Stimulated activated CD4-positive, alpha-beta T cell treated with anti-CD3 and anti-CD28 coated beads, Interleukin-4, amount 100 ng/mL, for 4 hours (primary cell): ENCODE measurements at regions not wholly inside any gene's neighbourhood (a gene's known extent, or its start where the extent isn't known, plus 50 kb on each side); places are given as distances from the start of the nearest gene placed in this dataset.
"Not testable (repeated sequence)": the region's sequence is repeated elsewhere in the genome, so short reads cannot be mapped to it uniquely, and the experiment has no call there.

Experiments used
- DNase-seq, 2 experiments: peaks; one replicate each; pipeline ENCODE4 v3.0.0-alpha.2; 2020

DNA sequence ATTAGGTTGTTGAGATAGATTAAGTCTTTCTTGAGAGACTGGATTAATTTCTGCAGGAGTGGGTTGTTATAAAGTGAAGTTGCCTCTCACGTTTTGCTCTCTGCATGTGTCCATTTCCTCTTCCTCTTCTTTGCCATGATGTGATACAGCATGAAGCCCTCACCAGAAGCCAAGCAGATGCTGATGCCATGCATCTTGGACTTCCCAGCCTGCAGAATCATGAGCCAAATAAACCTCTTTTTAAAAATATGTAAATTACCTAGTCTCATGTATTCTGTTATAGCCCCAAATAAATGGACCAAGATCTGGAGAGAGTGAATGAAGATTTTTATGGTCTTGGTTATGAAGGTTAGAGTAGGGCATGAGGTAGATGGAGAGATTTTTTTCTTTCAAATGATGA is 111.6 kb upstream of the MAN1A1 start:
- no peak for DNase-seq

DNA sequence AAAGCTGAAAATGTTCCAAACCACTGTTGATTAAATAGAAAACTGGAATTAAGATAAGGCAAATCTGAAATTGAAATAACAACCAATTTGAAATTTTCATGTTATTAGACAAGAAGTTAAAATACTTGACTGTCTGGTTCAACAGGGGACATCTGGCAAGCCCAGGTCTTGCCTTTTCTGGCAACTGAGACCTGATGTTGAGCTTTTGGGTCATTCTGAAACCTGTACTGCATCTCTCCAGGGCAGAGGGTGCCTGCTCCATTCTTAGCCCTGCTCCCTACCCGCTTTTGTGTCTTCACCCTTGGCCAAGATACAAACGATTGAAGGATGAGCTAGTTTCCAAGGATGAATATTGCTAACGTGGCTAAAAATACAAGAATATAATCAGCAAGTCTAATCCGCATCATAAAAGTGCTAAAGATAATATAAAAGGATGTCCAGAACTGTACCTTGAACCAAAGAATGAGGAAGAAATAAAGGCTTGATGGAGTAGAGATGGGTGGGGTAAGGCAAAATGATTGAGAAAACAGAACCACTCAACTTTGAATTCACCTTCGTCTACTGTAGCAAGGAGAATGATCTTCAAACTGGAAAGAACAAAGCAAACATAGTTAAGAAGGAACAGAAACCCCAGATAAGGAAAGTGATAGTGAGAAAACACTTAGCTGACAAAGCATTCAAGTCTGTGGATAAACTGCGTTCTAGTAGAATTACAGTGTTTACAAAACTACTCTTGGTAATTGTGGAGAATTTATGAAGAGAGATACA is 109.8 kb upstream of the MAN1A1 start:
- DNase-seq: no peak

GRCh38 chr6:119454714-119455113 is 105.2 kb upstream of the MAN1A1 start:
- DNase-seq: no peak

- DNase-seq: no peak
Measured at GRCh38 chr6:119453242-119454200, 104.0 kb upstream of the MAN1A1 start.

DNA sequence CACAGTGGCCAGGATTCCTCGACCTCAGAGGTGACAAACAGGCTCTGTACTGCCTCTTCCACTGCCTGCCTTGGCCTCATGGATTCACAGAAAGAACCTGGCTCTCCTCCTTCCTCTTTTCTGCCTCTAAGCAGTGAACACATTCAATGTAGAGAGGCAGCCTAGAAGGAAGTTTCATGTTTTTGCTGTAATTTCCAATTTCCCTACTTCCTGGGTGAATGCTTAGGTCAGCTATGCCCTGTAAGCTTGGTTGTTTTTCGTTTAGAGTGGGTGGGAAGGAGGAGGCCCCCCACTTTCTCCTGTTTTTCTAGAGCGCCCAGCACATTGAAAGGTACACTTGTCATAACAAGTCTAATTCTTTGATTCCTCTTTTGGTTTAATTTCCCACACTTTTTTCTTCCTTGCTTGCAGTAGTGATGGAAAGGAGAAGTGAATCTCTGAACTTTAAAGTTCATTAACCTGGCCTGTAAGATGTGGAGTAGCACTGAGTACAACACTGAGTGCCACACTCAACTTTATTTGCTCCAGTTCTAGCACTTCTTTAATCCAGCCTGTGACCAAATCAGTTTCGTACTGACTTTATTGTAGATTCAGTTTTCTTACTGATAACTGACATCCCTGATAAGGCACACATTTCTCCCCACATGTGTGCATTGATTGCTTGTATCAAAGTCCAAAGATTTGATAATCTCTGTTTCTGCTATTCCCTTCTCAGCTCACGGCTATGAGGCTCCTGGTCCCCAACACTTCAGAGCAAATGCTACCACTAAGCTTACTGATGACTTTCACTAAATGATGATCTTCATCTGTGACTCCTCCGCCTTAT is 100.0 kb upstream of the MAN1A1 start:
- DNase-seq: no peak

DNA sequence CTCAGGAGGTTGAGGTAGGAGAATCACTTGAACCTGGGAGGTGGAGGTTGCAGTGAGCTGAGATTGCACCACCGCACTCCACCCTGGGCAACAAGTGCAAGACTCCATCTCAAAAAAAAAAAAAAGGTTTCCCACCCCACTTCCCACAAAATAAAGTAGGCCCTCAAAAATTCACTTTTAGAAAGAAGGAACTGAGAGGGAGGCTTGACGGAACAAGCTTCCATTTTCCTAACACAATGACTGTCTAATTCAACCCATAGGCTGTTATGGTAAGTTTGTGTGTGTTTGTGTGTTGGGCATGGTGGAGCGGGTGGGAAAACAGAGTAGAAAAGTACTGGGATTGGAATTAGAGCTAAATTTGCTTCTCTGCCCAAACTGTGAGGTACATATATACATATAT is 98.4 kb upstream of the MAN1A1 start:
- no peak for DNase-seq

DNA sequence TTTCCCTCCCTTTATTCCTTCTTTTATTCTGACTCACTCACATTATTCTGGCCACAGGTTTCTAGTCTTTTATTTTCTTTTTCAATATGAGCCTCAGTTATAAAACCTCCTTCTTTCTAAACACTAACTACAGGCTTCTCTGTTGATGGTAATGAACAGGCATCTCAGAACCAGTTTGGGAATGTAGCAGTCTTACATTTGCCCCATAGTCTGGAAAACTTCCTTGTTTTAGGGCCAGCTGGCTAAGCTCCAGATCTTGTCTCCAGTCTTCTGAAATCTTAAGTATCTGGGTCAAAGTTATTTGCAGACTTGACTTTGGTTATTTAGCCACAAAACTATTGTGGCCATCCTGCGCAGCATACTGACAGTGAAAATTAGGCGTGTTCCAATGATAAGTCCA is 97.0 kb upstream of the MAN1A1 start:
- DNase-seq: no peak

GRCh38 chr6:119446115-119446554 is 96.6 kb upstream of the MAN1A1 start:
- DNase-seq: no peak

DNA sequence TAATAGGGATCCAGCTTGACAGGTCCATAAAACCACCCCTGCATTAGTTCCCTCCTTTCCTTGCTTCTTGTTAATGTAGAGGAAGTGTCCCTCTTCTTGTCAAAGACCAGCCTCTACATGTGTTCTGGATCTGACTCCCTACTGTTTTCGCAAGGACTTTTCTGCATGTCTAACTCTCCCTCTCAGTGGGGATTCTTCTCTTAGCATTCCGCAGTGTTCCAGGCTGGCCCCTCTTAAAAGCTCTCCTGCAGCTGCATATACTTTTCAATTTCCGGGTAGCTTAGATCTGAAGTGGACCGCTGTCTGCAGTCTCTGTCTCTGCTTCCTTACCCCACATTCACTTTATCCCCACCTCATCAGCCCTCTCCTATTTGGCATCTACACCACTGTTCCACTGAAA is 96.1 kb upstream of the MAN1A1 start:
- no peak for DNase-seq

DNA sequence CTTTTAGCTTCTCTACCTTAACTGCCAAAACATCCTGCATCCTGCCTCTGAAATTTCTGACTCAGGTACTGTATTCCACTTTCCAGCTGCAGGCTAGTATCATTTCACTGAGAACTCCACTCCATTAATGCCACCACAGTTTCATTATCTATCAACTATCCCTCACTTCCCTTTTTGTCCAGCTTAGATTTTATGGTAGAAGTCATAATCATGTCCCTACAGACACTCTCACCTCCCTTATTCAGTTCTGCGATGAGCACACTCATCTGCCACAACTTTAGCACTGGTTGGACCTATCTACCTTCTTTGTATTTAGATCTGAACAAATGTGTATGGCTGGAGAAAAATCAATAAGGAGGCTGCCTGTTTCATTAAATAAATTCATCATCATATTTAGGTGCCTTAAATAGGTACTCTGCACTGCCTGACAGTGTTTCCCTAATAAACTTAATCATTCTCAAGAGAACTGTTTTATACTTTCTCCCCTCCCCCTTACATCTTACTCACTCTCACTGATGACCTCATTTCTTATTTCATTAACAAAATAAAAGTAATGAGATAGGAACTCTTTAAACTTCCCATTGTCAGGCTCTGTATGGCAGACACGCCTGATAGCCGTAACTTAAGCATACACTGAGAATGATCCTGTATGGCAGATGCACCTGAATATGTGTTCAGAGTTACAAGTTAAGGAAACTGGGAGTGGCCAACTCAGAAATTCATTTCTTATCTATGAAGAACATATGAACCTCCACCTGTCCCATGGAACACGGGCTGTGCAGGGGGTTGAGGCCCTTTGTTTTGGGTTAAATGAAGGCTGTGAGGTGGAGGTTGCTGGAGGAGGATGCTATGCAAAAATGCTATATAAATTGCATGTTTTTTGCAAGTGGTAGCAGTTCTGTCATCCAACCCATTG is 95.3 kb upstream of the MAN1A1 start:
- DNase-seq: no peak

DNA sequence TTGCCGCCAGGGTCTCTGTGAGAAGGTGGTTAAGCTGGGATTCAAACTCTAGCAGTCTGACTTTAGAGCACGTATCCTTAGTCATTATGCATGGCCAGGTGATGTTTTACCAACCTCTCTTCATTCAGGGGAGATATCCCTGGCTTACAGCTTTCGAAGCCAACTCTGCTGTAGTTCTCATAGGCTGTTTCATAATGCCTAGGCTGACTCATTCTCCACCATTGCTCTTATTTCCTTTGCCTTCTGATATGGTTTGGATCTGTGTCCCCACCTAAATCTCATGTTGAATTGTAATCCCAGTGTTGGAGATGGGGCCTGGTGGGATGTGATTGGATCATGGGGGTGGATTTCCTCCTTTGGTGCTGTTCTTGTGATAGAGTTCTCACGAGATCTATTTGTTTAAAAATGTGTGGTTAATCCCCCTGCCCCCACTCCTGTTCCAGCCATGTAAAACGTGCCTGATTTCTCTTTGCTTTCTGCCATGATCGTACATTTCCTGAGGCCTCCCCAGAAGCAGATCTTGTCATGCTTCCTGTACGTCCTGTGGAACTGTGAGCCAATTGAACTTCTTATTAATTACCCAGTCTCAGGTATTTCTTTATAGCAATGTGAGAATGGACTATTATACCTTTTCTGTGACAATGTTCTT is 94.6 kb upstream of the MAN1A1 start:
- DNase-seq: no peak

- no peak for DNase-seq
Measured at GRCh38 chr6:119442776-119443184, 93.2 kb upstream of the MAN1A1 start.

DNA sequence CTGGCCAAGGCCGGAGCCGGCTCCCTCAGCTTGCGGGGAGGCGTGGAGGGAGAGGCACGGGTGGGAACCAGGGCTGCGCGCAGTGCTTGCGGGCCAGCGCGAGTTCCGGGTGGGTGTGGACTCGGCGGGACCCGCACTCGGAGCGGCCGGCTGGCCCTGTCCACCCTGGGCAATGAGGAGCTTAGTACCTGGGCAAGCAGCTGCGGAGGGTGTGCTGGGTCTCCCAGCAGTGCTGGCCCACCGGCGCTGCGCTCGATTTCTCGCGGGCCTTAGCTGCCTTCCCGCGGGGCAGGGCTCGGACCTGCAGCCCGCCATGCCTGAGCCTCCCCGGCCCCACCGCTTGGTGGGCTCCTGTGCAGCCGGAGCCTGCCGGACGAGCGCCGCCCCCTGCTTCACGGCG is 91.4 kb upstream of the MAN1A1 start:
- no peak for DNase-seq

GRCh38 chr6:119436583-119436982 is 87.0 kb upstream of the MAN1A1 start:
- DNase-seq: no peak

- DNase-seq: no peak
Measured at GRCh38 chr6:119431799-119432198, 82.2 kb upstream of the MAN1A1 start.

- no peak for DNase-seq
Measured at GRCh38 chr6:119430805-119431204, 81.2 kb upstream of the MAN1A1 start.

DNA sequence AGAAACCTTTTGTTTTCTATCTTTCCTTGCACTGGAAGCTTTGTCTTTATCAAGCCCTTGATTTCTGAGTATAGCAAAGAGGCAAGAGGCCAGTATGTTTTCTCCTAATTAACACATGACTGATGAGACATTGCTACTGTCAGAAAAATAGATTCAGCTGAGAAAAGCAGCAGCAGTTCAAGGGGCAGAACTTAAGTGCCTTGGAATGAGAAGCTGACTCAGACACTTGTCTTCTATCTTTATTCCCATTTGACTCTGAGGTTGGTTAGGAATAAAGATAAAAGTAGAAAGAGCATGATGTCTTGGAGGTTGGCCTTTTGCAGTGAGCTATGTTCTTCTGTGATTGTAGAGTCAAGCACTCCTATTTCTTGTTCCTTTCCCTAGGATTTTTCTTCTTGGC is 79.1 kb upstream of the MAN1A1 start:
- DNase-seq: no peak

DNA sequence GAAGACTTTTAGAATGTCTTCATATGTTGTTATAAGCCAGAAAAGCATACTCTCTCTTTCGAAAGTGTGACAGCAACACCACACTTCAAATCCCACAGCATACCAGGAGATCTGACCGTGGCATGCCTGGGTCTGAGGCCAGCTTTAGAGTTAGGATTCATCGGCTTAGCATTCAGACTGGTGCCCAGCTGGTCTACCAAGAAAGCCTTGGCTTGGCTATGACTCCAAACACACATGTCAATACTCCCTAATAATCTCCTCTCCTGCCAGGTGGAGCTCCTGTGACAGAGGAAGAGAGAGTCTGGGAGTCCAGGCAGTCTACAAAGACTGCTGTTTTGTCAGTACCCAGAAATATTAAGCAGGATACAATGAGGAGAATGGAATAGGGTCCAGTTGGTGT is 77.1 kb upstream of the MAN1A1 start:
- no peak for DNase-seq

DNA sequence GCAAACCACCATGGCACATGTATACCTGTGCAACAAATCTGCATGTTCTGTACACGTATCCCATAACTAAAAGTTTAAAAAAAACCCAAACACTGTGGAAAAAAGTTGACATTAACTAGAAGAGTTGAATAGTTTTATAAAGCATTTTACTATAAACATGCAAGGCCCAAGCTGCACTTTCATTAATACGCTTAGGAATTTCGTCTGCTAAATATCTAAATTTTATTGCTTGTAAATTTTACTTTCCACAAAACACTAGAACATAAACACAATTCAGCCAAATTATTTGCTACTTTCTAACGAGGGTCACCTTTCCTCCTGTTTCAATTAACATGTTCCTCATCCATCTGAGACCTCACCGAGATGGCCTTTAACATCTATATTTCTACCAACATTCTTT is 74.4 kb upstream of the MAN1A1 start:
- no peak for DNase-seq

DNA sequence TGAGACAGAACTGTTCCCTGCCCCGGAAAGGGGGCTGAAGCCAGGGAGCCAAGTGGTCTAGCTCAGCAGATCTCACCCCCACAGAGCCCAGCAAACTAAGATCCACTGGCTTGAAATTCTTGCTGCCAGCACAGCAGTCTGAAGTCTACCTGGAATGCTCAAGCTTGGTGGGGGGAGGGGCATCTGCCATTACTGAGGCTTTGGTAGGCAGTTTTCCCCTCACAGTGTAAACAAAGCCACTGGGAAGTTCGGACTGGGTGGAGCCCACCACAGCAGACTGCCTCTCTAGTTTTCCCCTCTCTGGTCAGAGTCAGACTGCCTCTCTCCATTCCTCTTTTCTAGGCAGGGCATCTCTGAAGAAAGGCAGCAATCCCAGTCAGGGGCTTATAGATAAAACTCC is 68.5 kb upstream of the MAN1A1 start:
- DNase-seq: not testable (repeated sequence)

DNA sequence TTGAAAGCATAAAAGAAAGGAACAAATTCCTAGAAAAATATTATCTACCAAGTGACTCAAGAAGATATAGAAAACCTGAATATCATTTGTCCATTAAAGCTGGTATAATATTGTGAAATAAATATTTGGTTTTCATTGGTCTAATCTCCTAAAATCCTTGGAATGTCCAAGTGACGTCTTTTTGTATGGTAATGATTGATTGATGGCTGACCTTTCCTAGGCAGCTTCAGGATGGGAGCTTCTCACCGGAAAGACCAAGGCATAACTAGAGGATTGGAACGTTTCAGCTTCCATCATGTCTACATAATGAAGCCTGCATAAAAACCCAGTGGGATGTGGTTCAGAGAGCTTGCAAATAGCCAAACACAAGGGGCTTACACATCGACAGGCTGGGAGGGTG is 57.6 kb upstream of the MAN1A1 start:
- no peak for DNase-seq

- DNase-seq: not testable (repeated sequence)
Measured at GRCh38 chr6:119405114-119405513, 55.6 kb upstream of the MAN1A1 start.
